Right lobe of liver (tissue), 6 donors: ENCODE measurements at regions not wholly inside any gene's neighbourhood (a gene's known extent, or its start where the extent isn't known, plus 50 kb on each side); places are given as distances from the start of the nearest gene placed in this dataset.
"Not testable (repeated sequence)": the region's sequence is repeated elsewhere in the genome, so short reads cannot be mapped to it uniquely, and the experiment has no call there.

Experiments
- ATAC-seq, 4 donors: fragments of 200-7000 bp; cut with Tn5 transposase; one replicate each; pipeline ENCODE4 v1.9.1; 2020; ENCODE audit warnings: mild to moderate bottlenecking in 4 of 4, moderate library complexity in 4 of 4
- DNase-seq, 3 donors: peaks; one replicate each; pipeline ENCODE4 v3.0.0-alpha.2; 2020
- H3K27ac ChIP-seq, 3 donors: fragments of 200-600 bp; one replicate each; pipeline ENCODE4 v1.8.0; 2022
- H3K27me3 ChIP-seq, 2 donors: fragments of 200-600 bp; one replicate each; pipeline ENCODE4 v1.8.0; 2022
- H3K36me3 ChIP-seq, 4 donors: fragments of 200-600 bp; sonication (generic) in 1 of 4; one replicate each; pipeline versions ENCODE4 v1.5.1 to v1.8.0; 2017 to 2022; ENCODE audit warnings: control low read depth in 1 of 4
- H3K4me1 ChIP-seq, 4 donors: fragments of 200-600 bp; sonication (generic) in 1 of 4; one replicate each; pipeline versions ENCODE4 v1.5.1 to v1.8.0; 2017 to 2022; ENCODE audit warnings: control low read depth in 1 of 4
- H3K4me3 ChIP-seq, 3 donors: fragments of 200-600 bp; one replicate each; pipeline ENCODE4 v1.8.0; 2022
- H3K9me3 ChIP-seq, 4 donors: fragments of 200-600 bp; sonication (generic) in 1 of 4; one replicate each; pipeline versions ENCODE4 v1.5.1 to v1.8.0; 2017 to 2022; ENCODE audit warnings: control low read depth in 1 of 4
- POLR2A ChIP-seq: fragments of 450-650 bp; IDR thresholded peaks from one replicate; pipeline ENCODE4 v1.6.1; 2017; ENCODE audit warnings: antibody characterized with exemption, mild to moderate bottlenecking
- WGBS: methylation state at CpG from one replicate; pipeline ENCODE4 v1.1.6; 2018; ENCODE audit warnings: low coverage, low lambda C conversion rate; ENCODE audit not compliant: insufficient coverage; ENCODE audit errors: missing lambda C conversion rate; 5-methylcytosine and 5-hydroxymethylcytosine counted together
- intact Hi-C, 2 donors: fragments of 100-400 bp; cut with DNase I; formaldehyde crosslinking; loops; one replicate each; pipeline versions ENCODE4 v1.11.2 to v1.14.1; 2022
- TF ChIP-seq, protein P1 (sequence below), 4 donors: fragments of 200-600 bp in 3 of 4; fragments of 450-650 bp in 1 of 4; IDR thresholded peaks; one replicate each; pipeline versions ENCODE4 v1.5.1 to v1.8.0; 2016 to 2022; ENCODE audit warnings: antibody characterized with exemption in 4 of 4, mild to moderate bottlenecking in 2 of 4
- donor health status: DM: no; HTN: yes; CAD: no.
- donor health status: DM: no; HTN: no; CAD: no.
- donor health status: DM: no; HTN: no; CAD: no.
- donor health status: DM: no; HTN: yes; CAD: no.
- donor health status: DM: no; HTN: yes; CAD: no.

DNA sequence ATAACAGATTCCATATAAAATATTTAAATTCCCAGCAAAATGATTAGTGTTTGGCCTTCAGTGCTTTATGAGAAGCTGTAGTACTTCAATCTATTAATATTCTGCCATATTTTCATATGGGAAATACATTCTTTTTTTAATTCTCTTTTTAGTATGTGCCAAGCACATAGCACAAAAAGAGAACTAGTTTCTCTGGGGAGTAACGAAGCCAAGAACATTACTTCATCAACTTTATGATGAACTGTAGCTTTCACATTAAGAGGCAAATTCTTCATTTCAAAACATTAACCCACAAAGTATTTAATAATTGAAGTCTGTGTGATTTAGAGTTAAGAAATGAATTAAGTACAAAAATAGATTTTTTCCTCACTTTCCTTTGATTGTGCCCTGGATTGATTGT lies 281.0 kb upstream of the EYS start:
- no peaks in the 10 kb centered on the region for H3K36me3 ChIP-seq
- H3K27ac ChIP-seq, result no peak overlapping the region
- TF ChIP-seq, protein P1, sequence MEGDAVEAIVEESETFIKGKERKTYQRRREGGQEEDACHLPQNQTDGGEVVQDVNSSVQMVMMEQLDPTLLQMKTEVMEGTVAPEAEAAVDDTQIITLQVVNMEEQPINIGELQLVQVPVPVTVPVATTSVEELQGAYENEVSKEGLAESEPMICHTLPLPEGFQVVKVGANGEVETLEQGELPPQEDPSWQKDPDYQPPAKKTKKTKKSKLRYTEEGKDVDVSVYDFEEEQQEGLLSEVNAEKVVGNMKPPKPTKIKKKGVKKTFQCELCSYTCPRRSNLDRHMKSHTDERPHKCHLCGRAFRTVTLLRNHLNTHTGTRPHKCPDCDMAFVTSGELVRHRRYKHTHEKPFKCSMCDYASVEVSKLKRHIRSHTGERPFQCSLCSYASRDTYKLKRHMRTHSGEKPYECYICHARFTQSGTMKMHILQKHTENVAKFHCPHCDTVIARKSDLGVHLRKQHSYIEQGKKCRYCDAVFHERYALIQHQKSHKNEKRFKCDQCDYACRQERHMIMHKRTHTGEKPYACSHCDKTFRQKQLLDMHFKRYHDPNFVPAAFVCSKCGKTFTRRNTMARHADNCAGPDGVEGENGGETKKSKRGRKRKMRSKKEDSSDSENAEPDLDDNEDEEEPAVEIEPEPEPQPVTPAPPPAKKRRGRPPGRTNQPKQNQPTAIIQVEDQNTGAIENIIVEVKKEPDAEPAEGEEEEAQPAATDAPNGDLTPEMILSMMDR (IDR thresholded peaks at IDR 0.05), result no peak
- TF ChIP-seq POLR2A, result no peak
- H3K27me3 ChIP-seq, result no peaks in the 10 kb centered on the region
- DNase-seq (no peak), ATAC-seq (no peak)
- intact Hi-C loops, result no loop called here
- H3K4me1 ChIP-seq, result no peaks in the 10 kb centered on the region
- H3K4me3 ChIP-seq, result no peak overlapping the region
- 38% methylated on average over 1 of the region's 1 CpG for WGBS
- no peaks in the 10 kb centered on the region for H3K9me3 ChIP-seq

DNA sequence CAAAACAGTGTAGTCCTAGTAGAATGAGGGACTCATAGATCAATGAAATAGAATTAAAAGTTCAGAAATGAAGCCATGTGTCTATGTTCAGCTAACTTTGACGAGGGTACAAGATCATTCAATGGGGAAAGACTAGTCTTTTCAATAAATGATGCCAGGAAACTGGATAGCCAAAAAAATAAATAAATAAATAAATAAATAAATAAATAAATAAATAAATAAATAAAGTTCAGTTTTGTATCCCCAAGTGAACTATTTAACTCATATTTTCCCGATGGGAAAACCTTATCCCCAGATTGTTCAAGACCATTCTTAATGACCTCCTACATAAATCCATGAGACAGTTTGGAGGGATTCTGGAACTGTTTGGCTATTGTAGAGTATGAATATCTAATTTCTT lies 277.1 kb upstream of the EYS start:
- Histone ChIP-seq H3K4me1 (no peaks in the 10 kb centered on the region), H3K9me3 (no peaks in the 10 kb centered on the region), H3K27ac (no peak overlapping the region), H3K27me3 (no peaks in the 10 kb centered on the region), H3K36me3 (no peaks in the 10 kb centered on the region), H3K4me3 (no peak overlapping the region)
- no peak for ATAC-seq
- intact Hi-C loops, result no loop called here
- DNase-seq, result no peak
- TF ChIP-seq POLR2A, result no peak
- TF ChIP-seq, protein P1 (IDR thresholded peaks at IDR 0.05), result no peak
- WGBS, result 74% methylated on average over 2 of the region's 2 CpGs

DNA sequence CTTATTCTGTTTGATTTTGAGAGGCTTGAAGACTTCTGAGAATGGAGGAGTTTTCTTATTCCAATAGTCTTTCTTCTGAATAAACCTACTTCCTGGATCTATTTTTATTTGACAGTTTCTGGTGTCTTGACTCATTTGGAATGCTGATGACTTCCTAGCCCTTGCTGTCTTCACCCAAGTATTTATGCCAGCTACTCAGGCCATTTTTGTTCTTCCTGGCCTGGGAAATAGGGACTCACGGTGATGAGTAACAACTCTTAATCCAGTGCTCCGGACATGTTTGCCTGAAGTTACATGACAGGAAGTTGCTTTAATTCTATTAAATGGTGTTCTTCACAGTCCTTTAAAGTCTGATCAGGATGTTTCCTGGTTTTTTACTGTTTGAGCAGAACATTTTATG lies 272.1 kb upstream of the EYS start:
- WGBS, result 46% methylated on average over 2 of the region's 2 CpGs
- Histone ChIP-seq H3K9me3 (no peaks in the 10 kb centered on the region), H3K27me3 (no peaks in the 10 kb centered on the region), H3K4me3 (no peak overlapping the region), H3K4me1 (no peaks in the 10 kb centered on the region), H3K36me3 (no peaks in the 10 kb centered on the region), H3K27ac (no peak overlapping the region)
- TF ChIP-seq, protein P1 (IDR thresholded peaks at IDR 0.05), result no peak
- TF ChIP-seq POLR2A, result no peak
- DNase-seq, result no peak
- ATAC-seq, result no peak
- intact Hi-C loops, result no loop called here

DNA sequence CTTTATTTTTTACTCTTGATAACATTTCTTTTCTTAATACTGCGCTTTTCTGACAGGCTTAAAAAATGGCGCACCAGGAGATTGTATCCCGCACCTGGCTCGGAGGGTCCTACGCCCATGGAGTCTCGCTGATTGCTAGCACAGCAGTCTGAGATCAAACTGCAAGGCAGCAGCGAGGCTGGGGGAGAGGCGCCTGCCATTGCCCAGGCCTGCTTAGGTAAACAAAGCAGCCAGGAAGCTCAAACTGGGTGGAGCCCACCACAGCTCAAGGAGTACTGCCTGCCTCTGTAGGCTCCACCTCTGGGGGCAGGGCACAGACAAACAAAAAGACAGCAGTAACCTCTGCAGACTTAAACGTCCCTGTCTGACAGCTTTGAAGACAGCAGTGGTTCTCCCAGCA lies 264.2 kb upstream of the EYS start:
- H3K27me3 ChIP-seq, ATAC-seq, H3K4me1 ChIP-seq, H3K27ac ChIP-seq, H3K36me3 ChIP-seq, DNase-seq, H3K4me3 ChIP-seq, H3K9me3 ChIP-seq, intact Hi-C loops: not testable (repeated sequence)
- 89% methylated on average over 6 of the region's 9 CpGs for WGBS

DNA sequence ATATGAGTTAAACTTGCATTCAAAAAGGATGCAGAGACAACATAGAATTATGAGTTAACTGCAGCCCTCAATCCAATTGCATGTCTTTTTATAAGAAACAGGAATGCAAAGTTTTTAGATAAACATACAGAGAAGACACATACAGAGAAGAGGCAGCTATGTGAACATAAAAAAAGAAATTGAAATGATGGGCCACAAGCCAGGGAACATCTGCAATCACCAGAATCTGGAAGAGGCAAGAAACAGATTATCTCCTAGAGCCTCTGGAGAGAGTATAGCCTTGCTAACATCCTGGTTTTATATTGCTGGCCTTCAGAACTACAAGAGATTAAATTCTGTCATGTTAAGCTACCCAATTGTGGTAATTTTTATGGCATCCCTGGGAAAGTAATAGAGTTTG lies 257.2 kb upstream of the EYS start:
- no peaks in the 10 kb centered on the region for H3K4me1 ChIP-seq
- TF ChIP-seq POLR2A, result no peak
- TF ChIP-seq, protein P1 (IDR thresholded peaks at IDR 0.05), result no peak
- H3K9me3 ChIP-seq, result no peaks in the 10 kb centered on the region
- H3K4me3 ChIP-seq, result no peak overlapping the region
- ATAC-seq, result no peak
- no peaks in the 10 kb centered on the region for H3K27me3 ChIP-seq
- no peak overlapping the region for H3K27ac ChIP-seq
- no peaks in the 10 kb centered on the region for H3K36me3 ChIP-seq
- DNase-seq, result no peak
- intact Hi-C loops, result no loop called here
